GM23338 (cell line): ENCODE measurements at regions not wholly inside any gene's neighbourhood (a gene's known extent, or its start where the extent isn't known, plus 50 kb on each side); places are given as distances from the start of the nearest gene placed in this dataset.

Experiments used
- EZH2 ChIP-seq: fragments of 200-600 bp; sonication (generic); IDR thresholded peaks from one replicate; pipeline ENCODE4 v1.8.0; 2017; ENCODE audit warnings: antibody characterized with exemption, mild to moderate bottlenecking, low read depth; ENCODE audit not compliant: unreplicated experiment
- POLR2AphosphoS5 ChIP-seq: IDR thresholded peaks from 2 replicates; pipeline ENCODE4 v1.6.1; 2016; ENCODE audit warnings: antibody characterized with exemption, low read depth
- TF ChIP-seq, protein P1 (sequence below): IDR thresholded peaks from one replicate; pipeline ENCODE4 v1.6.1; 2018; ENCODE audit warnings: antibody characterized with exemption; ENCODE audit not compliant: unreplicated experiment
- TF ChIP-seq, protein P2 (sequence below), 2 experiments: fragments of 200-600 bp in 1 of 2; sonication (generic) in 1 of 2; conservative IDR thresholded peaks; 2 replicates each; pipeline versions ENCODE4 v1.5.1 to v1.6.1; 2016 to 2017; ENCODE audit warnings: antibody characterized with exemption in 2 of 2, low read depth in 2 of 2, mild to moderate bottlenecking in 2 of 2, moderate library complexity in 1 of 2
- TF ChIP-seq, protein P3 (sequence below): IDR thresholded peaks from 2 replicates; pipeline ENCODE4 v1.6.1; 2016; ENCODE audit warnings: antibody characterized with exemption

DNA sequence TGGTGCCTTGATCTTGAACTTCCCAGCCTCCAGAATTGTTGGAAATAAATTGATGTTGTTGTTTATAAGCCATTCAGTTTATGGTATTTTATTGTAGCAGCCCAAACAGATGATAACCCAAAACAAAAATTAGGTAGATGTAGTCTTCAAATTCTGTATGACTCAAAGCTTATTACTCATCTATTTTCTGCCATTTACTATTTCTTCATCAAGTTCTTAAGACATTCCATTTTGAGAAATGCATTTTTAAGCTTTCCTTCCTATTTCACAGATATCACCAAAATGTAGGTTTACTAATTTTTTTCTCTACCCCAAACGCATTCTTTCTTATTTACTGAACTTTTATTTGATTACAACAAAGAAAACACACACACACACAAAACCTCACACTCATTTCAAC lies 148.2 kb downstream of the RND3 start:
- TF ChIP-seq EZH2 (no peak), POLR2AphosphoS5 (no peak)
- TF ChIP-seq, protein P1, sequence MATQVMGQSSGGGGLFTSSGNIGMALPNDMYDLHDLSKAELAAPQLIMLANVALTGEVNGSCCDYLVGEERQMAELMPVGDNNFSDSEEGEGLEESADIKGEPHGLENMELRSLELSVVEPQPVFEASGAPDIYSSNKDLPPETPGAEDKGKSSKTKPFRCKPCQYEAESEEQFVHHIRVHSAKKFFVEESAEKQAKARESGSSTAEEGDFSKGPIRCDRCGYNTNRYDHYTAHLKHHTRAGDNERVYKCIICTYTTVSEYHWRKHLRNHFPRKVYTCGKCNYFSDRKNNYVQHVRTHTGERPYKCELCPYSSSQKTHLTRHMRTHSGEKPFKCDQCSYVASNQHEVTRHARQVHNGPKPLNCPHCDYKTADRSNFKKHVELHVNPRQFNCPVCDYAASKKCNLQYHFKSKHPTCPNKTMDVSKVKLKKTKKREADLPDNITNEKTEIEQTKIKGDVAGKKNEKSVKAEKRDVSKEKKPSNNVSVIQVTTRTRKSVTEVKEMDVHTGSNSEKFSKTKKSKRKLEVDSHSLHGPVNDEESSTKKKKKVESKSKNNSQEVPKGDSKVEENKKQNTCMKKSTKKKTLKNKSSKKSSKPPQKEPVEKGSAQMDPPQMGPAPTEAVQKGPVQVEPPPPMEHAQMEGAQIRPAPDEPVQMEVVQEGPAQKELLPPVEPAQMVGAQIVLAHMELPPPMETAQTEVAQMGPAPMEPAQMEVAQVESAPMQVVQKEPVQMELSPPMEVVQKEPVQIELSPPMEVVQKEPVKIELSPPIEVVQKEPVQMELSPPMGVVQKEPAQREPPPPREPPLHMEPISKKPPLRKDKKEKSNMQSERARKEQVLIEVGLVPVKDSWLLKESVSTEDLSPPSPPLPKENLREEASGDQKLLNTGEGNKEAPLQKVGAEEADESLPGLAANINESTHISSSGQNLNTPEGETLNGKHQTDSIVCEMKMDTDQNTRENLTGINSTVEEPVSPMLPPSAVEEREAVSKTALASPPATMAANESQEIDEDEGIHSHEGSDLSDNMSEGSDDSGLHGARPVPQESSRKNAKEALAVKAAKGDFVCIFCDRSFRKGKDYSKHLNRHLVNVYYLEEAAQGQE, result no peak
- TF ChIP-seq, protein P2, sequence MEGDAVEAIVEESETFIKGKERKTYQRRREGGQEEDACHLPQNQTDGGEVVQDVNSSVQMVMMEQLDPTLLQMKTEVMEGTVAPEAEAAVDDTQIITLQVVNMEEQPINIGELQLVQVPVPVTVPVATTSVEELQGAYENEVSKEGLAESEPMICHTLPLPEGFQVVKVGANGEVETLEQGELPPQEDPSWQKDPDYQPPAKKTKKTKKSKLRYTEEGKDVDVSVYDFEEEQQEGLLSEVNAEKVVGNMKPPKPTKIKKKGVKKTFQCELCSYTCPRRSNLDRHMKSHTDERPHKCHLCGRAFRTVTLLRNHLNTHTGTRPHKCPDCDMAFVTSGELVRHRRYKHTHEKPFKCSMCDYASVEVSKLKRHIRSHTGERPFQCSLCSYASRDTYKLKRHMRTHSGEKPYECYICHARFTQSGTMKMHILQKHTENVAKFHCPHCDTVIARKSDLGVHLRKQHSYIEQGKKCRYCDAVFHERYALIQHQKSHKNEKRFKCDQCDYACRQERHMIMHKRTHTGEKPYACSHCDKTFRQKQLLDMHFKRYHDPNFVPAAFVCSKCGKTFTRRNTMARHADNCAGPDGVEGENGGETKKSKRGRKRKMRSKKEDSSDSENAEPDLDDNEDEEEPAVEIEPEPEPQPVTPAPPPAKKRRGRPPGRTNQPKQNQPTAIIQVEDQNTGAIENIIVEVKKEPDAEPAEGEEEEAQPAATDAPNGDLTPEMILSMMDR (conservative IDR thresholded peaks at IDR 0.05; ENCODE audit: low read depth in 2 of 2), result no peak
- TF ChIP-seq, protein P3, sequence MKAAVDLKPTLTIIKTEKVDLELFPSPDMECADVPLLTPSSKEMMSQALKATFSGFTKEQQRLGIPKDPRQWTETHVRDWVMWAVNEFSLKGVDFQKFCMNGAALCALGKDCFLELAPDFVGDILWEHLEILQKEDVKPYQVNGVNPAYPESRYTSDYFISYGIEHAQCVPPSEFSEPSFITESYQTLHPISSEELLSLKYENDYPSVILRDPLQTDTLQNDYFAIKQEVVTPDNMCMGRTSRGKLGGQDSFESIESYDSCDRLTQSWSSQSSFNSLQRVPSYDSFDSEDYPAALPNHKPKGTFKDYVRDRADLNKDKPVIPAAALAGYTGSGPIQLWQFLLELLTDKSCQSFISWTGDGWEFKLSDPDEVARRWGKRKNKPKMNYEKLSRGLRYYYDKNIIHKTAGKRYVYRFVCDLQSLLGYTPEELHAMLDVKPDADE, result no peak
